ENCODE measurements at regions not wholly inside any gene's neighbourhood (a gene's known extent, or its start where the extent isn't known, plus 50 kb on each side); places are given as distances from the start of the nearest gene placed in this dataset.

GRCh38 chr9:8262625-8263622 is 463.3 kb upstream of the DMAC1 start:
- DNase-seq (ENCODE audit: low spot score), result no peak
- ATAC-seq, result peak; percentile 30
- intact Hi-C loops (cut with DNase I), result no loop called here

DNA sequence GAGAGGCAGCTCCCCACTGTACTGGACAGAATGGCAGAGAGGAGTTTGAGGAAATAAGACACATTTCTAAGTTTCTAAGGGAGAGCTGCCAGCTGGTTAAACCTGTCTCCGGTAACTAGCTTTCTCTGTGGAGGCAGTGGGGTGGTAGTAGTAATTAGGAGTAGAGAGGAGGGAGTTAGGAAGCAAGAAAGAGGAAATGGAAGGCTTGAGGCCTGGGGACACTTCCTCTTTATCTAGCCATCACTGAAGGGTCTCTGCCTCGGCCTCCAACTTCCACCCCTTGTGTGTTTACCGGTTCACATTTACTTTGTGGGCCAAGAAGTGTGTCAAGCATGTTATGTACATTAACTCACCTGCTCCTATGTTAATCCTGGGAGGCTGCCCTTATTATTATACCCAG is 462.2 kb upstream of the DMAC1 start:
- ATAC-seq, result no peak
- DNase-seq (ENCODE audit: low spot score), result no peak
- intact Hi-C loops (cut with DNase I), result no loop called here

- ATAC-seq, result no peak
- intact Hi-C loops (cut with DNase I), result no loop called here
- no peak for DNase-seq (ENCODE audit: low spot score)
Observed at GRCh38 chr9:8259028-8259427, 459.4 kb upstream of the DMAC1 start.

GRCh38 chr9:8256880-8257279 is 457.3 kb upstream of the DMAC1 start:
- intact Hi-C loops (cut with DNase I), result no loop called here
- ATAC-seq, result no peak
- DNase-seq (ENCODE audit: low spot score), result no peak

GRCh38 chr9:8255850-8256249 is 456.3 kb upstream of the DMAC1 start:
- DNase-seq (ENCODE audit: low spot score), result no peak
- ATAC-seq, result no peak
- intact Hi-C loops (cut with DNase I), result no loop called here

DNA sequence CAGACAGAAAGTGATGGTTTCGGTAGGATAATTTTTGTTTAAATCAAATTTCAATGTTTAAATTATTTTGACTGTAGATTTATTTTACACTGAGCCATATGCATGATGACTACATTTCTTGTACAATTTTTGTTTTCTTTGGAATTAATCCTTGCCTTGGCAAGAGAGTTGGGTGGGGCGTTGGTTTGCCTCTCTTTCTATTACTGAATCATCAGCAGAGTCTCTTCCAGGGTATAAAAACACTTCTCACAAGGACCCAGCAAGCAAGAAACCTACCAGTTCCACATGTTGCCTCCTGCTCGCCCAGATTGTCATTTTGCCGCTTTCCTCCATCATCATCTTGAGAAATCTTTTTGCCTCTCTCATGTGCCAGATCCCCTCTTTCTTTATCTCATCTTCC is 455.0 kb upstream of the DMAC1 start:
- ATAC-seq (no peak), DNase-seq (ENCODE audit: low spot score) (no peak)
- intact Hi-C loops (cut with DNase I), result no loop called here

- DNase-seq (ENCODE audit: low spot score) (no peak), ATAC-seq (no peak)
- intact Hi-C loops (cut with DNase I), result no loop called here
Observed at GRCh38 chr9:8252445-8252844, 452.9 kb upstream of the DMAC1 start.

DNA sequence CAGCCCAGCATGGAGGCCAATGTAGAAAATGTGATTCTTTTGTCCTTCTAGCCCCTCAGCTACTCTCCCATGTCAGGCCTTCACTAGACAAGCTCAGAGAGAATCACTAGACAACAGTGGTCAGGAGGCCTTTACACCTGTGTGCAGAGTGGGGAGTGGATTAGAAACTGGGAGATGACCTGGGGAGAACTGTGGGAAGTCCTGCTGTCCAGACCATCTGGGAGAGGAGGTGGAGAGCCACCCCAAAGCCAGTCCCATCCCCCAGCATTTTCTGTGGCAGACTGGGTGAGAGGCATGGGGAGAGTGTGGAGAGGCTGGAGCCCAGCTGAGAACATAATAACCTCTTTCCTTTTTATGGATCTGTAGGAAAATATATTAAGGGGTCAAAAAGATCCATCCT is 452.0 kb upstream of the DMAC1 start:
- ATAC-seq (no peak), DNase-seq (ENCODE audit: low spot score) (no peak)
- intact Hi-C loops (cut with DNase I), result no loop called here

- intact Hi-C loops (cut with DNase I), result no loop called here
- no peak for ATAC-seq
- no peak for DNase-seq (ENCODE audit: low spot score)
Observed at GRCh38 chr9:8244505-8245092, 445.0 kb upstream of the DMAC1 start.

DNA sequence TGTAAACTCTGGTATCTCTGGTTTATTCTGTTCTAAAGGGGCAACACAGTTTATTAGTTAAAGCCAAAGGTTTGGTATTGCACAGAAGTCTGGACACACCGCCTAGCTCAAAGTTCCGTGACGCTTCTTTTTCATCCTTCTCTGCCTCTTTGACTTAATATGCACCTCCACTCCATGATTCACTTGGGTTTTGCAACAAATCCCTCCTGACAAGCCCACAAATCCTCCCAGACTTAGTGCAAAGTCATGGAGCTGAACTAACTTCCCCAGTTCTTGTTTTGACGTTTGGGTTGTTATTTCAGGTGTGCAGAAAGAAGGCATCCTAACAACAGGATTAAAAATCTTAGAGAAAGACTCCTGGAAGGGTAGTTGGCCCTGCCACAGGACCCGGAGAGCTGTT is 441.6 kb upstream of the DMAC1 start:
- no peak for DNase-seq (ENCODE audit: low spot score)
- ATAC-seq, result no peak
- intact Hi-C loops (cut with DNase I), result no loop called here

GRCh38 chr9:8237096-8237495 is 437.5 kb upstream of the DMAC1 start:
- intact Hi-C loops (cut with DNase I), result no loop called here
- ATAC-seq, result no peak
- no peak for DNase-seq (ENCODE audit: low spot score)

DNA sequence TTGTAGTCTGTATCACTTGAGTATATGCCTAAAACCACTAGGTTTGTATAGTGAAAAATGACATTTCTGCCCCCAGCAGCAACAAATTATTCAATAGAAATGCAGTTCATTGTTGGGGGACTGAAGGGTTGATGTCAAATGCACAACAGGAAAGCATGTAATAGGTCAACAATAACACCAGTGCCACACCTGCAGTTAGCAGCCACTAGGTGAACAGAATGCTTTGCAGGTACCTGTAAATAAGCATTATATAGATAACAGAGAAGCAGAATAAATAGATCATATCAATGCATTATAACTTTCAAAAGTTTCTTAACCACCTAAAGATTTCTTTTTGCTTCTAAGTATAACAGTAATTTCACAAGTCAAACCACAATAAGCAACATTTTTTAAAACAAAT is 435.9 kb upstream of the DMAC1 start:
- intact Hi-C loops (cut with DNase I), result no loop called here
- ATAC-seq, result no peak
- DNase-seq (ENCODE audit: low spot score), result no peak

- DNase-seq (ENCODE audit: low spot score), result no peak
- intact Hi-C loops (cut with DNase I), result no loop called here
- no peak for ATAC-seq
Observed at GRCh38 chr9:8234316-8234715, 434.7 kb upstream of the DMAC1 start.

DNA sequence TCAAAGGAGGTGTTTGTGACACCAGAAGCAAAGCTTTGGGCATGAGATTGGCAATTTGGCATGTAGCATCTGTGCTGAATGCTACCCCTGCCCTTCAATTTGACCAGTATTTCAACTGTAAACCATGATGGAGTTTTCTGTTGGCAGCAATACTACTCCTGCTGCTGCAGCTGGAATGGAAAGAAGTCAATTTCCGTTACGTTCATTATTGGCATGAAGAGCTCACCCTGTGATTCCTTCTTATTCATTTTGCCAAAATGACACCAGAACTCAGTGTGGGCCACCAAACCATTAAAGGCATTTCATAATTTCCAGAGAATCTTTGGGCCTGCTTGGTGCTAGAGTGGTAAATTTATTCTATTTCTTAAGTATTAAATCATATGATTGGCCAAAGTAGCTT is 433.1 kb upstream of the DMAC1 start:
- intact Hi-C loops (cut with DNase I), result no loop called here
- ATAC-seq (no peak), DNase-seq (ENCODE audit: low spot score) (no peak)

DNA sequence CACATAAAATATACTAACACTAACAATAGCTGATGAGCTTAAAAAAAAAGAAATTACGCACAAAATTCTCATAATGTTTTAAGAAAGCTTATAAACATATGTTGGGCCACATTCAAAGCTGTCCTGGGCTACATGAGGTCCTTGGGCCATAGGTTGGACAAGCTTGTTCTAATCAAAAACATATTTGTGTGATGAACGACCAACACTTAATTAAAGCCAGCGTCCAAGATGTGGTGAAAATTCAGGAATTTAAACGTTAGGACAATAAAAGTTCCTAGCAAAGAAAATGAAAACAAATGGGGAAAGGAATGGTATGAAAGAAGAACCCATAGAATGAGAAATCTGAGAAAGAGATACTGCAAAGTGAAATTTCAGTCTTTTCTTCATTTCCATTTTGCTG is 429.6 kb upstream of the DMAC1 start:
- intact Hi-C loops (cut with DNase I), result no loop called here
- ATAC-seq, result no peak
- DNase-seq (ENCODE audit: low spot score), result no peak

GRCh38 chr9:8224381-8224801 is 424.8 kb upstream of the DMAC1 start:
- DNase-seq (ENCODE audit: low spot score), result no peak
- intact Hi-C loops (cut with DNase I), result no loop called here
- no peak for ATAC-seq

- ATAC-seq (no peak), DNase-seq (ENCODE audit: low spot score) (no peak)
- intact Hi-C loops (cut with DNase I), result no loop called here
Observed at GRCh38 chr9:8223861-8224260, 424.3 kb upstream of the DMAC1 start.

DNA sequence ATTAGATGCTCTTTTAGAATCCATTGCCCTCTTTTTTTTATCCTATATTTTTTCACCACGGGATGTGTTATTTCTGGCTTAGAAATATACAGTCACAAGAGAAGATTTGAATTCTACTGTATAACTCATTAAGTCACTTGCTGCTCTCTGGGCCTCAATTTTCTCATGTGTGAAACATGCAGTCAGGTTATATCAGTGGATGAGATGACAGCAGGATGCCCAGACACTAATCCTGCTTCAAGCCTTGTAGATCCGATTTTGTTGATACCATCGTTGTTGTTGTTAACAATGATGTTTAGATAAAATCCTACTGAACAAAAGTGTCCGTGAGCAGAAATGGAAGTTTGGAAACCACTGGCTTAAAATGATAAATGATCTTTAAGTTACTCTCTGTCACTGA is 421.9 kb upstream of the DMAC1 start:
- DNase-seq (ENCODE audit: low spot score) (no peak), ATAC-seq (no peak)
- intact Hi-C loops (cut with DNase I), result no loop called here

- intact Hi-C loops (cut with DNase I), result no loop called here
- ATAC-seq (no peak), DNase-seq (ENCODE audit: low spot score) (no peak)
Observed at GRCh38 chr9:8208465-8208864, 408.9 kb upstream of the DMAC1 start.

DNA sequence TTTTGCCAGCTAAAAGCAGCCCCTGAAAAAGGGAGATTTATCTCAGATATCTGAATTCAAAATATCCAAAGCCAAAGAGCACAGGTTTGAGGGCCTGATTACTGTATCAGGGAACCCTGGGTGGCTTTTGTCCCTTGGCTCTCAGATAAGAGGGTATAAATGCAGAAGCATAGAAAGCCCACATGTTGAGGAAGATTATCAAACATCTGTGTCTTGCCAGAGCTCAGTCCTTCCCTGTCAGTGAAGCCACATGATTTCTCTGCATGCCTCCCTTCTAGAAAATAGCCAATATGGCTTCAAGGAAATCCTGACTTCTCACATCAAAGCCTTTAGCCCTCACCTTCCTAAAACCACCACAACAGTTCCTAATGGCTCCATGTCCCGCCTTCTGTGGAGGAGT is 408.0 kb upstream of the DMAC1 start:
- DNase-seq (ENCODE audit: low spot score) (no peak), ATAC-seq (no peak)
- intact Hi-C loops (cut with DNase I), result no loop called here

GRCh38 chr9:8206720-8207119 is 407.1 kb upstream of the DMAC1 start:
- intact Hi-C loops (cut with DNase I), result no loop called here
- no peak for DNase-seq (ENCODE audit: low spot score)

More at GRCh38 chr9:8206720-8207119, 407.1 kb upstream of the DMAC1 start:
- ATAC-seq, result no peak

Data from sciatic nerve (tissue), 2 donors.